IgD-negative memory B cell (primary cell): ENCODE measurements at regions not wholly inside any gene's neighbourhood (a gene's known extent, or its start where the extent isn't known, plus 50 kb on each side); places are given as distances from the start of the nearest gene placed in this dataset.

Source experiments
- H3K27ac Mint-ChIP-seq, 3 donors: one replicate each; pipeline ENCODE4 v1.8.0; 2020 to 2022; ENCODE audit warnings: mild to moderate bottlenecking in 3 of 3, mixed read lengths in 3 of 3, moderate library complexity in 1 of 3
- H3K27me3 Mint-ChIP-seq: one replicate; pipeline ENCODE4 v1.8.0; 2021; ENCODE audit warnings: mixed read lengths
- H3K36me3 Mint-ChIP-seq: one replicate; pipeline ENCODE4 v1.8.0; 2020; ENCODE audit warnings: mild to moderate bottlenecking, mixed read lengths
- H3K4me1 Mint-ChIP-seq, 3 donors: one replicate each; pipeline ENCODE4 v1.8.0; 2020 to 2022; ENCODE audit warnings: mixed read lengths in 3 of 3, mild to moderate bottlenecking in 1 of 3
- H3K4me3 Mint-ChIP-seq, 4 donors: one replicate each; pipeline ENCODE4 v1.8.0; 2020 to 2022; ENCODE audit warnings: mild to moderate bottlenecking in 4 of 4, mixed read lengths in 4 of 4, moderate library complexity in 3 of 4
- H3K9me3 Mint-ChIP-seq, 3 donors: one replicate each; pipeline ENCODE4 v1.8.0; 2020 to 2021; ENCODE audit warnings: mixed read lengths in 3 of 3, mild to moderate bottlenecking in 1 of 3

GRCh38 chr2:57828221-57828620, 218.4 kb upstream of the VRK2 start:
- Mint-ChIP-seq H3K27me3 (no peaks in the 10 kb centered on the region), H3K9me3 (peaks cover 2 to 27% (median 18%) of the 10 kb centered on the region in 3 donors), H3K4me1 (peaks cover 0 to 1% (median 0%) of the 10 kb centered on the region in 3 donors), H3K27ac (no peak overlapping the region), H3K36me3 (peaks cover 12% of the 10 kb centered on the region), H3K4me3 (no peak overlapping the region)

GRCh38 chr2:57834666-57835065, 211.9 kb upstream of the VRK2 start:
- Mint-ChIP-seq H3K27ac (no peak overlapping the region), H3K27me3 (no peaks in the 10 kb centered on the region), H3K4me3 (no peak overlapping the region), H3K9me3 (peaks cover 0 to 15% (median 6%) of the 10 kb centered on the region in 3 donors), H3K4me1 (peaks cover 0 to 1% (median 0%) of the 10 kb centered on the region in 3 donors), H3K36me3 (peaks cover 10% of the 10 kb centered on the region)

GRCh38 chr2:57842531-57842930, 204.1 kb upstream of the VRK2 start:
- Mint-ChIP-seq H3K4me3 (no peak overlapping the region), H3K36me3 (peaks cover 4% of the 10 kb centered on the region), H3K4me1 (peaks cover 0 to 4% (median 2%) of the 10 kb centered on the region in 3 donors), H3K27me3 (no peaks in the 10 kb centered on the region), H3K9me3 (peaks cover 2 to 4% (median 3%) of the 10 kb centered on the region in 3 donors), H3K27ac (no peak overlapping the region)

- H3K4me3 Mint-ChIP-seq = no peak overlapping the region
- peaks cover 3 to 9% (median 4%) of the 10 kb centered on the region in 3 donors for H3K9me3 Mint-ChIP-seq
- H3K36me3 Mint-ChIP-seq = peaks cover 7% of the 10 kb centered on the region
- peaks cover 0 to 6% (median 2%) of the 10 kb centered on the region in 3 donors for H3K4me1 Mint-ChIP-seq
- H3K27me3 Mint-ChIP-seq = no peaks in the 10 kb centered on the region
- H3K27ac Mint-ChIP-seq = no peak overlapping the region
Observed at GRCh38 chr2:57843158-57843557, 203.4 kb upstream of the VRK2 start.

GRCh38 chr2:57848723-57849122, 197.9 kb upstream of the VRK2 start:
- Mint-ChIP-seq H3K36me3 (peaks cover 11% of the 10 kb centered on the region), H3K4me1 (peaks cover 0 to 8% (median 7%) of the 10 kb centered on the region in 3 donors), H3K4me3 (no peak overlapping the region), H3K9me3 (peaks cover 3 to 9% (median 6%) of the 10 kb centered on the region in 3 donors), H3K27ac (no peak overlapping the region), H3K27me3 (no peaks in the 10 kb centered on the region)

- Mint-ChIP-seq H3K27ac (no peak overlapping the region), H3K4me3 (no peak overlapping the region), H3K27me3 (no peaks in the 10 kb centered on the region), H3K9me3 (peaks cover 3 to 9% (median 6%) of the 10 kb centered on the region in 3 donors), H3K36me3 (peaks cover 11% of the 10 kb centered on the region), H3K4me1 (peaks cover 0 to 8% (median 7%) of the 10 kb centered on the region in 3 donors)
Observed at GRCh38 chr2:57849843-57850242, 196.8 kb upstream of the VRK2 start.

- H3K4me3 Mint-ChIP-seq = no peak overlapping the region
- peaks cover 12% of the 10 kb centered on the region for H3K36me3 Mint-ChIP-seq
- peaks cover 3 to 9% (median 6%) of the 10 kb centered on the region in 3 donors for H3K9me3 Mint-ChIP-seq
- peaks cover 0 to 8% (median 7%) of the 10 kb centered on the region in 3 donors for H3K4me1 Mint-ChIP-seq
- no peaks in the 10 kb centered on the region for H3K27me3 Mint-ChIP-seq
- no peak overlapping the region for H3K27ac Mint-ChIP-seq
Observed at GRCh38 chr2:57850415-57851130, 196.0 kb upstream of the VRK2 start.

GRCh38 chr2:57855212-57855611, 191.4 kb upstream of the VRK2 start:
- Mint-ChIP-seq H3K4me3 (no peak overlapping the region), H3K4me1 (peaks cover 0 to 6% (median 2%) of the 10 kb centered on the region in 3 donors), H3K9me3 (peaks cover 0 to 2% (median 0%) of the 10 kb centered on the region in 3 donors), H3K27ac (no peak overlapping the region), H3K36me3 (peaks cover 6% of the 10 kb centered on the region), H3K27me3 (no peaks in the 10 kb centered on the region)

GRCh38 chr2:57859755-57860154, 186.9 kb upstream of the VRK2 start:
- Mint-ChIP-seq H3K27me3 (no peaks in the 10 kb centered on the region), H3K9me3 (no peaks in the 10 kb centered on the region), H3K4me3 (no peak overlapping the region), H3K36me3 (peaks cover 5% of the 10 kb centered on the region), H3K4me1 (no peaks in the 10 kb centered on the region), H3K27ac (no peak overlapping the region)

GRCh38 chr2:57862153-57862552, 184.5 kb upstream of the VRK2 start:
- Mint-ChIP-seq H3K9me3 (no peaks in the 10 kb centered on the region), H3K4me3 (no peak overlapping the region), H3K27me3 (no peaks in the 10 kb centered on the region), H3K27ac (no peak overlapping the region), H3K36me3 (peaks cover 4% of the 10 kb centered on the region), H3K4me1 (no peaks in the 10 kb centered on the region)

GRCh38 chr2:57862727-57863126, 183.9 kb upstream of the VRK2 start:
- H3K4me1 Mint-ChIP-seq = no peaks in the 10 kb centered on the region
- peaks cover 6% of the 10 kb centered on the region for H3K36me3 Mint-ChIP-seq
- no peaks in the 10 kb centered on the region for H3K27me3 Mint-ChIP-seq
- H3K27ac Mint-ChIP-seq = no peak overlapping the region
- H3K9me3 Mint-ChIP-seq = no peaks in the 10 kb centered on the region
- no peak overlapping the region for H3K4me3 Mint-ChIP-seq

- no peak overlapping the region for H3K4me3 Mint-ChIP-seq
- no peaks in the 10 kb centered on the region for H3K27me3 Mint-ChIP-seq
- H3K27ac Mint-ChIP-seq = no peak overlapping the region
- peaks cover 6% of the 10 kb centered on the region for H3K36me3 Mint-ChIP-seq
- no peaks in the 10 kb centered on the region for H3K4me1 Mint-ChIP-seq
- no peaks in the 10 kb centered on the region for H3K9me3 Mint-ChIP-seq
Observed at GRCh38 chr2:57864926-57865325, 181.7 kb upstream of the VRK2 start.

GRCh38 chr2:57867730-57868129, 178.9 kb upstream of the VRK2 start:
- Mint-ChIP-seq H3K4me1 (no peaks in the 10 kb centered on the region), H3K27ac (no peak overlapping the region), H3K36me3 (peaks cover 6% of the 10 kb centered on the region), H3K4me3 (no peak overlapping the region), H3K27me3 (no peaks in the 10 kb centered on the region), H3K9me3 (no peaks in the 10 kb centered on the region)

- peaks cover 3% of the 10 kb centered on the region for H3K36me3 Mint-ChIP-seq
- no peaks in the 10 kb centered on the region for H3K4me1 Mint-ChIP-seq
- H3K27me3 Mint-ChIP-seq = no peaks in the 10 kb centered on the region
- H3K9me3 Mint-ChIP-seq = peaks cover 0 to 5% (median 2%) of the 10 kb centered on the region in 3 donors
- H3K4me3 Mint-ChIP-seq = no peak overlapping the region
- H3K27ac Mint-ChIP-seq = no peak overlapping the region
Observed at GRCh38 chr2:57868619-57869139, 177.9 kb upstream of the VRK2 start.

GRCh38 chr2:57869758-57870344, 176.8 kb upstream of the VRK2 start:
- Mint-ChIP-seq H3K27me3 (no peaks in the 10 kb centered on the region), H3K4me3 (no peak overlapping the region), H3K36me3 (peaks cover 3% of the 10 kb centered on the region), H3K4me1 (no peaks in the 10 kb centered on the region), H3K27ac (peak overlapping the region in 1 of 3 donors; percentile 17), H3K9me3 (peaks cover 0 to 8% (median 3%) of the 10 kb centered on the region in 3 donors)
